Gastroesophageal sphincter (tissue), 4 donors: ENCODE measurements at regions not wholly inside any gene's neighbourhood (a gene's known extent, or its start where the extent isn't known, plus 50 kb on each side); places are given as distances from the start of the nearest gene placed in this dataset.
A peak's percentile ranks its signal among the peaks of the same experiment; 100 is the strongest.

Source experiments
- ATAC-seq: fragments of 150-250 bp; one replicate; pipeline ENCODE4 v1.9.1; 2016; ENCODE audit warnings: mild to moderate bottlenecking, moderate library complexity
- H3K27ac ChIP-seq, 4 donors: fragments of 200-600 bp; sonication (generic) in 3 of 4; 1 replicate in 3 of 4; 2 replicates in 1 of 4; pipeline ENCODE4 v1.5.1; 2016 to 2019
- H3K27me3 ChIP-seq: fragments of 200-600 bp; sonication (generic); one replicate; pipeline ENCODE4 v1.5.1; 2019
- H3K36me3 ChIP-seq, 2 donors: fragments of 200-600 bp; sonication (generic); one replicate each; pipeline ENCODE4 v1.5.1; 2019; ENCODE audit warnings: control low read depth in 1 of 2
- H3K4me1 ChIP-seq, 3 donors: fragments of 200-600 bp; sonication (generic); 1 replicate in 2 of 3; 2 replicates in 1 of 3; pipeline ENCODE4 v1.5.1; 2016 to 2019; ENCODE audit warnings: control low read depth in 2 of 3
- H3K4me3 ChIP-seq, 2 donors: fragments of 200-600 bp; sonication (generic); one replicate each; pipeline ENCODE4 v1.5.1; 2019; ENCODE audit warnings: mild to moderate bottlenecking in 1 of 2, moderate library complexity in 1 of 2
- H3K9me3 ChIP-seq, 3 donors: fragments of 200-600 bp; sonication (generic); one replicate each; pipeline ENCODE4 v1.5.1; 2017 to 2019; ENCODE audit warnings: control low read depth in 2 of 3
- CTCF ChIP-seq, 4 experiments: fragments of 200-600 bp in 2 of 4; fragments of 450-650 bp in 2 of 4; sonication (generic) in 1 of 4; IDR thresholded peaks; one replicate each; pipeline ENCODE4 v1.5.1; 2017 to 2019; ENCODE audit warnings: antibody characterized with exemption in 4 of 4, mild to moderate bottlenecking in 2 of 4, moderate library complexity in 2 of 4
- EP300 ChIP-seq: sonication (generic); formaldehyde crosslinking; IDR thresholded peaks from one replicate; pipeline ENCODE4 v1.6.1; 2017; ENCODE audit warnings: antibody characterized with exemption, mild to moderate bottlenecking
- POLR2A ChIP-seq, 2 donors: fragments of 450-650 bp; IDR thresholded peaks; one replicate each; pipeline ENCODE4 v1.6.1; 2017; ENCODE audit warnings: antibody characterized with exemption in 2 of 2, mild to moderate bottlenecking in 2 of 2, moderate library complexity in 1 of 2
- POLR2AphosphoS5 ChIP-seq: sonication (generic); formaldehyde crosslinking; IDR thresholded peaks from one replicate; pipeline ENCODE4 v1.6.1; 2017; ENCODE audit warnings: antibody characterized with exemption
- WGBS, 2 donors: methylation state at CpG; one replicate each; pipeline ENCODE4 v1.1.5; 2018; ENCODE audit warnings: low coverage in 1 of 2; 5-methylcytosine and 5-hydroxymethylcytosine counted together

- TF ChIP-seq POLR2AphosphoS5 (no peak), EP300 (no peak), POLR2A (IDR thresholded peaks at IDR 0.05) (no peak), CTCF (IDR thresholded peaks at IDR 0.05) (no peak)
- Histone ChIP-seq H3K27me3 (peaks cover 30% of the 10 kb centered on the region), H3K9me3 (peaks cover 0 to 13% (median 0%) of the 10 kb centered on the region in 3 donors), H3K27ac (no peak overlapping the region), H3K4me3 (no peak overlapping the region), H3K4me1 (peaks cover 0 to 32% (median 8%) of the 10 kb centered on the region in 3 donors), H3K36me3 (no peaks in the 10 kb centered on the region)
- WGBS, 2 donors: 71 to 89% methylated on average over 4 of the region's 7 CpGs
- ATAC-seq: no peak
Measured at GRCh38 chr6:1522779-1523178, 86.9 kb upstream of the FOXC1 start.

GRCh38 chr6:1524040-1524480, 85.7 kb upstream of the FOXC1 start:
- 12 to 73% methylated on average over 3 to 26 of the region's 37 CpGs for WGBS, 2 donors
- H3K4me3 ChIP-seq: peak overlapping the region in 1 of 2 donors; percentile 23
- TF ChIP-seq CTCF (IDR thresholded peaks at IDR 0.05) (peak; percentile 43 to 83 (median 58)), EP300 (no peak)
- peak; percentile 44 for ATAC-seq
- H3K36me3 ChIP-seq: no peaks in the 10 kb centered on the region
- H3K27me3 ChIP-seq: peaks cover 30% of the 10 kb centered on the region
- peaks cover 0 to 10% (median 0%) of the 10 kb centered on the region in 3 donors for H3K9me3 ChIP-seq
- no peak overlapping the region for H3K27ac ChIP-seq
- peaks cover 0 to 32% (median 8%) of the 10 kb centered on the region in 3 donors for H3K4me1 ChIP-seq

- ATAC-seq: no peak
- H3K4me3 ChIP-seq: no peak overlapping the region
- no peaks in the 10 kb centered on the region for H3K36me3 ChIP-seq
- peaks cover 30% of the 10 kb centered on the region for H3K27me3 ChIP-seq
- TF ChIP-seq POLR2A (IDR thresholded peaks at IDR 0.05): no peak
- no peak for TF ChIP-seq EP300
- TF ChIP-seq POLR2AphosphoS5: no peak
- no peak for TF ChIP-seq CTCF (IDR thresholded peaks at IDR 0.05)
- H3K9me3 ChIP-seq: peaks cover 0 to 4% (median 0%) of the 10 kb centered on the region in 3 donors
- peaks cover 0 to 32% (median 8%) of the 10 kb centered on the region in 3 donors for H3K4me1 ChIP-seq
- 74 to 95% methylated on average over 4 to 7 of the region's 14 CpGs for WGBS, 2 donors
- no peak overlapping the region for H3K27ac ChIP-seq
Measured at GRCh38 chr6:1525364-1526038, 84.2 kb upstream of the FOXC1 start.

- peaks cover 0 to 4% (median 0%) of the 10 kb centered on the region in 3 donors for H3K9me3 ChIP-seq
- ATAC-seq: no peak
- H3K4me3 ChIP-seq: peak overlapping the region in 1 of 2 donors; percentile 3
- no peaks in the 10 kb centered on the region for H3K36me3 ChIP-seq
- H3K27me3 ChIP-seq: peaks cover 29% of the 10 kb centered on the region
- H3K4me1 ChIP-seq: peaks cover 0 to 32% (median 8%) of the 10 kb centered on the region in 3 donors
- no peak overlapping the region for H3K27ac ChIP-seq
- WGBS, 2 donors: 16 to 21% methylated on average over 8 to 11 of the region's 12 CpGs
- TF ChIP-seq POLR2AphosphoS5 (no peak), EP300 (no peak), CTCF (IDR thresholded peaks at IDR 0.05) (no peak), POLR2A (IDR thresholded peaks at IDR 0.05) (no peak)
Measured at GRCh38 chr6:1526398-1527072, 83.2 kb upstream of the FOXC1 start.

GRCh38 chr6:1527073-1527457, 82.7 kb upstream of the FOXC1 start:
- peak; percentile 40 for ATAC-seq

More at GRCh38 chr6:1527073-1527457, 82.7 kb upstream of the FOXC1 start:
- WGBS, 2 donors: 7 to 10% methylated on average over 2 to 9 of the region's 11 CpGs
- peaks cover 0 to 32% (median 8%) of the 10 kb centered on the region in 3 donors for H3K4me1 ChIP-seq
- no peak for TF ChIP-seq EP300
- TF ChIP-seq CTCF (IDR thresholded peaks at IDR 0.05): no peak
- no peak for TF ChIP-seq POLR2AphosphoS5
- TF ChIP-seq POLR2A (IDR thresholded peaks at IDR 0.05): no peak
- H3K27ac ChIP-seq: no peak overlapping the region
- H3K27me3 ChIP-seq: peaks cover 24% of the 10 kb centered on the region
- no peaks in the 10 kb centered on the region for H3K36me3 ChIP-seq
- peaks cover 0 to 4% (median 0%) of the 10 kb centered on the region in 3 donors for H3K9me3 ChIP-seq
- peak overlapping the region in 1 of 2 donors; percentile 3 for H3K4me3 ChIP-seq
